22Rv1 (cell line): ENCODE measurements at regions not wholly inside any gene's neighbourhood (a gene's known extent, or its start where the extent isn't known, plus 50 kb on each side); places are given as distances from the start of the nearest gene placed in this dataset.

Experiments used
- ZFX ChIP-seq: fragments of 450-650 bp; IDR thresholded peaks from 2 replicates; pipeline ENCODE4 v1.6.1; 2017; ENCODE audit warnings: antibody characterized with exemption, borderline replicate concordance
- TF ChIP-seq, protein P1 (sequence below): fragments of 450-650 bp; IDR thresholded peaks from 2 replicates; pipeline ENCODE4 v1.5.1; 2017; ENCODE audit warnings: mild to moderate bottlenecking

DNA sequence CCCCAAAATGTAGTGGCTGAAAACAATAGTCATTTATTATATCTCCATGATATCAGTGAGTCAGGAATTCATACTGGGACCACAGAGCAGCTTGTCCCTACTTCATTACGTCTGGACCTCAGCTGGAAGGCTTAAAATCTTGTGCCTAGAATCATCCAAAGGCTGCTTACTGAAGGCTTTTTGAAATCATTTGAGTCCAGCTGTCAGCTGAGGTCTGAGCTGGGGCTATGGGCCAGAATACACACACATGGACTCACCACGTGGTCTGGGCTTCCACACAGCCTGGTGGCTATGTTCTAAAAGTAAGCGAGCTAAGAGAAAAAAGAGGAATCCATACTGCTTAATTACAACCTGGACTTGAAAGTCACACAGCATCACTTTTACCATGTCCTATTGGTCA, 209.2 kb downstream of the KCTD12 start:
- TF ChIP-seq, protein P1, sequence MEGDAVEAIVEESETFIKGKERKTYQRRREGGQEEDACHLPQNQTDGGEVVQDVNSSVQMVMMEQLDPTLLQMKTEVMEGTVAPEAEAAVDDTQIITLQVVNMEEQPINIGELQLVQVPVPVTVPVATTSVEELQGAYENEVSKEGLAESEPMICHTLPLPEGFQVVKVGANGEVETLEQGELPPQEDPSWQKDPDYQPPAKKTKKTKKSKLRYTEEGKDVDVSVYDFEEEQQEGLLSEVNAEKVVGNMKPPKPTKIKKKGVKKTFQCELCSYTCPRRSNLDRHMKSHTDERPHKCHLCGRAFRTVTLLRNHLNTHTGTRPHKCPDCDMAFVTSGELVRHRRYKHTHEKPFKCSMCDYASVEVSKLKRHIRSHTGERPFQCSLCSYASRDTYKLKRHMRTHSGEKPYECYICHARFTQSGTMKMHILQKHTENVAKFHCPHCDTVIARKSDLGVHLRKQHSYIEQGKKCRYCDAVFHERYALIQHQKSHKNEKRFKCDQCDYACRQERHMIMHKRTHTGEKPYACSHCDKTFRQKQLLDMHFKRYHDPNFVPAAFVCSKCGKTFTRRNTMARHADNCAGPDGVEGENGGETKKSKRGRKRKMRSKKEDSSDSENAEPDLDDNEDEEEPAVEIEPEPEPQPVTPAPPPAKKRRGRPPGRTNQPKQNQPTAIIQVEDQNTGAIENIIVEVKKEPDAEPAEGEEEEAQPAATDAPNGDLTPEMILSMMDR = no peak
- no peak for TF ChIP-seq ZFX
